Mesenteric fat pad (tissue), 1 donor: ENCODE measurements at regions not wholly inside any gene's neighbourhood (a gene's known extent, or its start where the extent isn't known, plus 50 kb on each side); places are given as distances from the start of the nearest gene placed in this dataset.
"Not testable (repeated sequence)": the region's sequence is repeated elsewhere in the genome, so short reads cannot be mapped to it uniquely, and the experiment has no call there.

Experiments used
- DNase-seq: peaks from one replicate; pipeline ENCODE4 v3.0.0-alpha.2; 2020; ENCODE audit warnings: low spot score
- donor health status: DM: yes; HTN: yes; CAD: no.

DNA sequence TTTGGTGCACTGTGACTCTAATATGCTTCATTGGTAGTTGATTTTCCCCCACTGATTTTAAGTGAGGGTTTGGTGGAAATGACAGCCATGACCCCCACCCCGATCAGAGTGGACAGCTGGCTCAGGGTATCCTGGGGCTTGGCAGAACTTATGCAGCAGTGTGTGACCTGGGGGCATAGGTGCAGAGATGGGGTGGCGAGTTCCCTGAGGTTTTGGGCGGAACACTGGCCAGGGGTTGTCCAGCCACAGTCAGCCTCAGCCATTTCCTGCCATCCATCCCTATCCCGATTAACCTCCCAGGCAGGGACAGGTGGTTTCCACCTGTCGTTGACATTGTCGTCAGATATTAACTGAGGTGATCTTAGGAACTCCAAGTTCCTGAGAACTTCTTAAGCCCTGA is 155.8 kb upstream of the CHST15 start:
- DNase-seq = peak; percentile 57

- peak; percentile 87 for DNase-seq
These were observed 155.0 kb upstream of the CHST15 start for GRCh38 chr10:124248056-124249045.

DNA sequence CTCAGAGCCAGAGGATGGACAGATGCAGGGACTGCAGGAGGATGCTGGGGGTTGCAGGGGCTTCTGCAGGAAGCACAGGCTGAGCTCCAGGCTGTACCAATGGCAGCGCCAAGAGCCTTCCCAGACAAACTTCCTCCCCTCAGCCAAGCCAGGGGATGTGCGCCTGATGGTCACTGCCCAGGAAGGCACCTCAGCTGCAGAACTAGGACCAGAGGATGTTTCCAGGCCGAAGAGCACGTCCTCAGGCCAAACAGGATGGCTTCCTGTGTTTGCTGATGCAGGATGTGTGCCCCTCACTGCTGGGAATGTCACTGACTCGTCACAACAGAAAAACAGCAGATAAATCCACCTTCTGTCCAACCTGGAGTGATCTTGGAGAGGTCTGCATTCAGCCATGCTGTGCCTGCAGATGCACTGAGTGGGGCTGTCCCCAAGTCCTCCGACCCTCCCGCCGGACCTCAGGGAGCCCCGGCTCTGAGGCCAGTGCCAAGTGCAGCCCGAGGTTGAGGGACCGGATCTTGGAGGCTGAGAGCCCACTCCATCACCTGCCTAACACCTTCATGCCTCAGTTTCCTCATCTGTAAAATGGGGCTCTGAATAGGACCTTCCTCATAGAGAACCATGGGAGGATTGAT is 152.5 kb upstream of the CHST15 start:
- peak; percentile 62 for DNase-seq

DNA sequence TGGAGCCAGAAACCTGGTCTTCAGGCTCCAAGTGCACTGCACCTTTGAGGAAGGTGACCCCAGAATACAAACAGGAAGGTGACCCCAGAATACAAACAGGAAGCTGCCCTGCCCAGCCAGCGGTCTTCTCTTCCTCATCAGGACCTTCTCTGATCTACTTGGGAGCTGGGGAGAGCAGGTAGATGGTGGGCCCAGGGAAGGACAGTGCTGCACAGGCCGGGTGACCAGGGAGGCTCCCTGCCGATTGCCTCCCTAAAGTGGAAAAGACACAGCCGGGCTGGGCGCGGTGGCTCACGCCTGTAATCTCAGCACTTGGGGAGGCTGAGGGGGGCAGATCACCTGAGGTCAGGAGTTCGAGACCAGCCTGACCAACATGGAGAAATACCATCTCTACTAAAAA is 151.8 kb upstream of the CHST15 start:
- DNase-seq = peak; percentile 79

- peak; percentile 85 for DNase-seq
These were observed 151.0 kb upstream of the CHST15 start for GRCh38 chr10:124244256-124244877.

- peak; percentile 75 for DNase-seq
These were observed 150.3 kb upstream of the CHST15 start for GRCh38 chr10:124243702-124244121.

- DNase-seq = no peak
These were observed 149.4 kb upstream of the CHST15 start for GRCh38 chr10:124242791-124243190.

DNA sequence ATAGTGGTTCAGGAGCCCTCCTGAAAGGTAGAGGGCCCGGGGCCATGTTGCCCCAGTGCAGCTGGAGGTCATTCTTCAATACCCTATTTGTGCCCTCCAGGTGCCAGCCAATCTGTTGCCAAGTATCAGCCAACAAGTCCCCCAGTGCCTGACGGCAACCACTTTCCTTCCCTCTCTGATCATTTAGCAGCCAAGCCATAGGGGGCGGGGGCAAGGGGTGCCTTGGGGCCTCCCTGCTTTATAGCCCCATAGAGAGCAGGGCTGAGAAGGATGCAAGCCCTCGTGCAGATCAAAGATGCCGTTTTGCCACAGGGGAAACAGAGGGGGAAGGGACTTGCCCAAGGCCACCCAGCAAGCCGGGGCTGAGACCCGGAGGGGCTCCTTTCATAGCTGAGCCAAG is 149.0 kb upstream of the CHST15 start:
- peak; percentile 84 for DNase-seq

DNA sequence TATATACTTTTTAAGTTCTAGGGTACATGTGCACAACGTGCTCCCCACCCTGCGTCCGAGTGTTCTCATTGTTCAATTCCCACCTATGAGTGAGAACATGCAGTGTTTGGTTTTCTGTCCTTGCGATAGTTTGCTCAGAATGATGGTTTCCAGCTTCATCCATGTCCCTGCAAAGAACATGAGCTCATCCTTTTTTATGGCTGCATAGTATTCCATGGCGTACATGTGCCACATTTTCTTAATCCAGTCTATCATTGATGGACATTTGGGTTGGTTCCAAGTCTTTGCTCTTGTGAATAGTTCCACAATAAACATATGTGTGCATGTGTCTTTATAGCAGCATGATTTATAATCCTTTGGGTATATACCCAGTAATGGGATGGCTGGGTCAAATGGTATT is 148.1 kb upstream of the CHST15 start:
- DNase-seq = not testable (repeated sequence)

- peak; percentile 28 for DNase-seq
These were observed 147.5 kb upstream of the CHST15 start for GRCh38 chr10:124240839-124241291.

DNA sequence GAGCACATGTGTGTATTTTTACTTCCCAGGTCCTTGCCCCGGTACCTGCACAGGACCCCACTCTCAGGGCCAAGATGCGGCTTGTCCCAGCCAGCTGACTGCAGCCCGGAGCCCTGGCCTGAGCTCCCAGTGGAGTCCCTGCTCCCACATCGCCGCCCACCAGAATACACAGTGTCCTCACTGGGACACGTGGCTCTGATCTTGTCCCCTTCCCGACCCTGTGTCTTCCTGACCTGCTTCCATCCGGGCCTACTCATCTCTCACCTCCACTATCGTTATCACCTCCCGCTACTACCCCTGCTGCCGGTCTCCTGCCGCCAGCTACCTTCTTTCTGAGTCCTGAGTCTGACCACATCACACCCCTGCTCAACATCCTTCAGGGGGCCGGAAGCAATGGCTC is 146.3 kb upstream of the CHST15 start:
- peak; percentile 65 for DNase-seq

DNA sequence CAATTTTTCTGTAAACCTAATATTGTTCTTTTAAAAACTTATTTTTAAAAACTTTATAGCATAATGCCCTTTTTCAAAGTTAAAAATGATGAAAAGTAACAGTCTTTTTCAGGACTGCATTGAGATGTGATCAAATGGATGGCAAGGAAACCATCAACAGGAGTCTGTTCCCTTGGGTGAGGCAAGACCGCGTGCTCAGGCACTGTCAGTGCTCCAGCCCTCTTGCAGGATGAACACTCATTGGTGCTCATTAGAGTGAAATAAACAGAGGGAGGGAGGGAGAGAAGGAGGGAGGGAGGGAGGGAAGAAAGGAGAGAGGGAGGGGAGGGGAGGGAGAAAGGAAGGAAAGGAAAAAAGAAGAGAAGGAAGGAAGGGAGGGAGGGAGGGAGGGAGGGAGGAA is 145.7 kb upstream of the CHST15 start:
- no peak for DNase-seq

GRCh38 chr10:124238367-124238766 is 145.0 kb upstream of the CHST15 start:
- peak; percentile 67 for DNase-seq

DNA sequence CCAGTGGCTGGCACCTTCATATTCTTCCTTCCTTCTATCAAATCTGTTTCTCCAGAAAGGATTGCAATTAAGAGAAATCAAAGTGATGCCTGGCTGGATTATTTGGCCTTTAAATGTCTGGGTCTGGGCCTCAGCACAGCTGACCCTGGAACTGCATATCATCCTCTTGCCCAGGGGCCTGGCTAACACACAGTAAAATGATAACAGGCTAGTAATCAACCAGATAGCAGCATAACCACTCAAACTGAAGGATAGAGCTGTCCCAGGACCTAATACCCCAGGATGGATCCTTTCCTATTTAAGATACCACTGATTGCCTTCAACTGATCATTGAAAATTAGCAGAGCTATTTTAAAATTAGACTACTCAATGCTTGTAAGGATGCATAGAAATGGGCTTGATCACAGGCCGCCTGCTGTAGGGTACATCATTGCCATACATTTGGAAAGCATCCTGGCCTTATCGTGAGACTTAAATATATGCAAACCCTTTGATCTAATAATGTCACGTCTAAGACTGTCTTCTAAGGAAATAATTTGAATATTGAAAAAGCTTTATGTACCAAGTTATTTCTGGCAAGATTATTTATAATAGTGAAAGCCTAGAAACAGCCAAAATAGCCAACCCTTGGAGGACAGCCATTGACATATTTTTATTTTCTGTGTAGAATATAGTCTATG is 144.0 kb upstream of the CHST15 start:
- peak; percentile 30 for DNase-seq

GRCh38 chr10:124236816-124237215 is 143.4 kb upstream of the CHST15 start:
- peak; percentile 26 for DNase-seq

GRCh38 chr10:124236136-124236535 is 142.7 kb upstream of the CHST15 start:
- peak; percentile 3 for DNase-seq

DNA sequence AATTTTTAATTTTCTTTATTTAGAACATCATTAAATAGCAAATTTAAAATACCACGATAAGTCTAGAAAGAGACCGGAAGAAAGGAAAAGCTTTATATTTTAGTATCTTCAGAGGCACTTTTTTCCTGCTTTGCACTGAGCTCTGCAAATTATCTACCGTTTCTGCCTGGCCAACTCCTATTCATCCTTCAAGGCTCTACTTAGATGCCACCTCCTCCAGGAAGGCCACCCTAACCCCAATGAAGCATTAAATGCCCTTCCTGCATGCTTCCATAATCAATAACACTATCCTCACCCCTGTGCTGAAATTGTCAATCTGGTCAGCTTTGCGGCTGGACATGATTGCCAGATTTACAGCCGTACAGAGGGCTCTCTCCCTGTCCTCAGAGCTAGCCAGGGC is 141.8 kb upstream of the CHST15 start:
- no peak for DNase-seq

GRCh38 chr10:124233546-124234138 is 140.2 kb upstream of the CHST15 start:
- peak; percentile 83 for DNase-seq

GRCh38 chr10:124232686-124233545 is 139.5 kb upstream of the CHST15 start:
- peak; percentile 85 for DNase-seq
